ENCODE measurements at regions not wholly inside any gene's neighbourhood (a gene's known extent, or its start where the extent isn't known, plus 50 kb on each side); places are given as distances from the start of the nearest gene placed in this dataset.

- no peak for TF ChIP-seq CTCF (IDR thresholded peaks at IDR 0.05; ENCODE audit: low read depth, low read length)
- no peak overlapping the region for H3K4me3 ChIP-seq (replicated peaks in 1 of 2; ENCODE audit: low read depth in 2 of 2, low read length in 2 of 2)
- no peak for DNase-seq (ENCODE audit: low read depth in 2 of 2)
Observed at GRCh38 chr2:12031866-12032265, 285.4 kb downstream of the LPIN1 start.

GRCh38 chr2:12032398-12032797 lies 286.0 kb downstream of the LPIN1 start:
- no peak overlapping the region for H3K4me3 ChIP-seq (replicated peaks in 1 of 2; ENCODE audit: low read depth in 2 of 2, low read length in 2 of 2)
- no peak for DNase-seq (ENCODE audit: low read depth in 2 of 2)
- TF ChIP-seq CTCF (IDR thresholded peaks at IDR 0.05; ENCODE audit: low read depth, low read length), result no peak

- DNase-seq (ENCODE audit: low read depth in 2 of 2), result peak in 1 of 2 donors; percentile 45
- no peak for TF ChIP-seq CTCF (IDR thresholded peaks at IDR 0.05; ENCODE audit: low read depth, low read length)
Observed at GRCh38 chr2:12032975-12033374, 286.5 kb downstream of the LPIN1 start.

GRCh38 chr2:12033494-12033893 lies 287.1 kb downstream of the LPIN1 start:
- DNase-seq (ENCODE audit: low read depth in 2 of 2), result no peak
- TF ChIP-seq CTCF (IDR thresholded peaks at IDR 0.05; ENCODE audit: low read depth, low read length), result no peak
- H3K4me3 ChIP-seq (replicated peaks in 1 of 2; ENCODE audit: low read depth in 2 of 2, low read length in 2 of 2), result no peak overlapping the region

More at GRCh38 chr2:12032975-12033374, 286.5 kb downstream of the LPIN1 start:
- no peak overlapping the region for H3K4me3 ChIP-seq (replicated peaks in 1 of 2; ENCODE audit: low read depth in 2 of 2, low read length in 2 of 2)

- no peak for TF ChIP-seq CTCF (IDR thresholded peaks at IDR 0.05; ENCODE audit: low read depth, low read length)
- H3K4me3 ChIP-seq (replicated peaks in 1 of 2; ENCODE audit: low read depth in 2 of 2, low read length in 2 of 2), result no peak overlapping the region
- no peak for DNase-seq (ENCODE audit: low read depth in 2 of 2)
Observed at GRCh38 chr2:12034382-12034781, 287.9 kb downstream of the LPIN1 start.

- no peak for TF ChIP-seq CTCF (IDR thresholded peaks at IDR 0.05; ENCODE audit: low read depth, low read length)
- H3K4me3 ChIP-seq (replicated peaks in 1 of 2; ENCODE audit: low read depth in 2 of 2, low read length in 2 of 2), result no peak overlapping the region
- DNase-seq (ENCODE audit: low read depth in 2 of 2), result no peak
Observed at GRCh38 chr2:12035029-12035720, 288.7 kb downstream of the LPIN1 start.

Measured in cardiac fibroblast (primary cell).